IMR-90 (cell line): ENCODE measurements at regions not wholly inside any gene's neighbourhood (a gene's known extent, or its start where the extent isn't known, plus 50 kb on each side); places are given as distances from the start of the nearest gene placed in this dataset.

Source experiments
- ATAC-seq: fragments of 200-7000 bp; cut with Tn5 transposase; 2 replicates; pipeline ENCODE4 v1.9.1; 2020; ENCODE audit warnings: low read depth, mild to moderate bottlenecking, moderate library complexity
- BruUV-seq: library from RNA; stranded (reverse); fragments of 400-500 nt; replicated peaks from 2 replicates; lab custom pipeline; 2021; lab: Mats Ljungman, UMichigan
- CTCF ChIA-PET: fragments of 300-600 bp; formaldehyde crosslinking; extraction: SDS; loops from one replicate; lab custom pipeline; 2021; ENCODE audit warnings: antibody characterized with exemption; lab: Yijun Ruan, JAX
- POLR2A ChIA-PET: fragments of 300-600 bp; sonication (Branson Sonifier 250); formaldehyde crosslinking; loops from one replicate; lab custom pipeline; 2022; ENCODE audit warnings: antibody characterized with exemption; ENCODE audit not compliant: unreplicated experiment; lab: Charles Lee
- DNase-seq: peaks from one replicate; pipeline ENCODE4 v3.0.0; 2013
- H2AFZ ChIP-seq: replicated peaks from 2 replicates; pipeline ENCODE3; 2013; ENCODE audit warnings: low read length, mild to moderate bottlenecking; ENCODE audit not compliant: poor library complexity
- H2AK5ac ChIP-seq: 2 replicates; pipeline ENCODE4 v1.6.1; 2013; ENCODE audit warnings: low read depth, low read length, inconsistent platforms
- H2AK9ac ChIP-seq: replicated peaks from 2 replicates; pipeline ENCODE3; 2013; ENCODE audit warnings: mild to moderate bottlenecking, low read depth, low read length, moderate library complexity; ENCODE audit not compliant: poor library complexity
- H2BK120ac ChIP-seq: 2 replicates; pipeline ENCODE4 v1.6.1; 2013; ENCODE audit warnings: low read depth, low read length, inconsistent platforms
- H2BK15ac ChIP-seq: 3 replicates; pipeline ENCODE4 v1.6.1; 2013; ENCODE audit warnings: low read depth, low read length, inconsistent platforms
- H2BK20ac ChIP-seq: 2 replicates; pipeline ENCODE4 v1.6.1; 2013; ENCODE audit warnings: low read depth, mild to moderate bottlenecking, inconsistent platforms, low read length, moderate library complexity
- H2BK5ac ChIP-seq: 2 replicates; pipeline ENCODE4 v1.6.1; 2013; ENCODE audit warnings: mild to moderate bottlenecking, low read depth, low read length, inconsistent platforms; ENCODE audit not compliant: poor library complexity, severe bottlenecking
- H3K14ac ChIP-seq: replicated peaks from 2 replicates; pipeline ENCODE4 v1.6.1; 2013; ENCODE audit warnings: low read depth, low read length, inconsistent platforms
- H3K18ac ChIP-seq: 2 replicates; pipeline ENCODE4 v1.6.1; 2013; ENCODE audit warnings: low read depth, low read length, control low read depth
- H3K23ac ChIP-seq: 2 replicates; pipeline ENCODE4 v1.6.1; 2013; ENCODE audit warnings: low read depth, low read length, inconsistent platforms
- H3K27ac ChIP-seq: 2 replicates; pipeline ENCODE4 v1.5.1; 2013; ENCODE audit warnings: mild to moderate bottlenecking, control low read depth, low read length; ENCODE audit not compliant: insufficient read depth
- H3K27me3 ChIP-seq: 2 replicates; pipeline ENCODE4 v1.6.1; 2013; ENCODE audit warnings: low read length; ENCODE audit not compliant: control insufficient read depth, insufficient read depth
- H3K36me3 ChIP-seq: 2 replicates; pipeline ENCODE4 v1.6.1; 2013; ENCODE audit warnings: low read length, mixed read lengths; ENCODE audit not compliant: control insufficient read depth, insufficient read depth
- H3K4ac ChIP-seq: 2 replicates; pipeline ENCODE4 v1.6.1; 2013; ENCODE audit warnings: low read depth, low read length, inconsistent platforms
- H3K4me1 ChIP-seq: 2 replicates; pipeline ENCODE4 v1.6.1; 2013; ENCODE audit warnings: low read length, mixed read lengths; ENCODE audit not compliant: control insufficient read depth, insufficient read depth
- H3K4me2 ChIP-seq: 2 replicates; pipeline ENCODE4 v1.6.1; 2013; ENCODE audit warnings: low read depth, mild to moderate bottlenecking, control low read depth, low read length, moderate library complexity
- H3K4me3 ChIP-seq: 2 replicates; pipeline ENCODE4 v1.5.1; 2013; ENCODE audit warnings: low read depth, mild to moderate bottlenecking, control low read depth, low read length, moderate library complexity; ENCODE audit not compliant: insufficient read depth
- H3K56ac ChIP-seq: 2 replicates; pipeline ENCODE4 v1.6.1; 2013; ENCODE audit warnings: low read length, inconsistent platforms; ENCODE audit not compliant: insufficient read depth; ENCODE audit errors: extremely low read depth
- H3K79me1 ChIP-seq, 2 experiments: 2 replicates each; pipeline ENCODE4 v1.6.1; 2013; ENCODE audit warnings: low read length in 2 of 2, inconsistent platforms in 1 of 2, low read depth in 1 of 2
- H3K9ac ChIP-seq: 2 replicates; pipeline ENCODE4 v1.6.1; 2013; ENCODE audit warnings: low read depth, low read length, control low read depth
- H3K9me1 ChIP-seq: 2 replicates; pipeline ENCODE4 v1.6.1; 2013; ENCODE audit warnings: low read length, inconsistent platforms; ENCODE audit not compliant: insufficient read depth
- H3K9me3 ChIP-seq: 2 replicates; pipeline ENCODE4 v1.6.1; 2013; ENCODE audit warnings: low read length; ENCODE audit not compliant: control insufficient read depth, insufficient read depth
- H4K20me1 ChIP-seq: 2 replicates; pipeline ENCODE4 v1.6.1; 2013; ENCODE audit warnings: low read length, inconsistent platforms; ENCODE audit not compliant: insufficient read depth
- H4K5ac ChIP-seq: 2 replicates; pipeline ENCODE4 v1.6.1; 2013; ENCODE audit warnings: mild to moderate bottlenecking, low read depth, low read length, control low read depth
- H4K8ac ChIP-seq, 2 experiments: 2 replicates each; pipeline ENCODE4 v1.6.1; 2013; ENCODE audit warnings: low read depth in 2 of 2, low read length in 2 of 2, control low read depth in 1 of 2, inconsistent platforms in 1 of 2
- H4K91ac ChIP-seq: 2 replicates; pipeline ENCODE4 v1.6.1; 2013; ENCODE audit warnings: low read depth, low read length, inconsistent platforms; ENCODE audit not compliant: insufficient read depth
- BHLHE40 ChIP-seq: fragments of 150-350 bp; IDR thresholded peaks from 2 replicates; pipeline ENCODE4 v1.6.1; 2016; ENCODE audit warnings: mild to moderate bottlenecking, low read depth, low read length
- CEBPB ChIP-seq: IDR thresholded peaks from 2 replicates; pipeline ENCODE4 v1.6.1; 2012; ENCODE audit warnings: low read depth, low read length, improper control_type of control experiment
- CTCF ChIP-seq: conservative IDR thresholded peaks from 2 replicates; pipeline ENCODE4 v1.5.1; 2012; ENCODE audit warnings: mild to moderate bottlenecking, low read depth, low read length, improper control_type of control experiment
- ELK1 ChIP-seq: fragments of 150-350 bp; IDR thresholded peaks from 2 replicates; pipeline ENCODE4 v1.6.1; 2016; ENCODE audit warnings: low read depth, mild to moderate bottlenecking, low read length, moderate library complexity, borderline replicate concordance
- MAFK ChIP-seq: IDR thresholded peaks from 2 replicates; pipeline ENCODE4 v1.6.1; 2012; ENCODE audit warnings: low read depth, low read length, improper control_type of control experiment
- MAZ ChIP-seq: IDR thresholded peaks from 2 replicates; pipeline ENCODE4 v1.6.1; 2012; ENCODE audit warnings: low read depth, mild to moderate bottlenecking, low read length, improper control_type of control experiment, moderate library complexity, borderline replicate concordance
- NFE2L2 ChIP-seq: fragments of 150-350 bp; IDR thresholded peaks from 2 replicates; pipeline ENCODE4 v1.6.1; 2016; ENCODE audit warnings: low read depth, mild to moderate bottlenecking, low read length
- POLR2A ChIP-seq: IDR thresholded peaks from 2 replicates; pipeline ENCODE4 v1.6.1; 2012; ENCODE audit warnings: mild to moderate bottlenecking, low read depth, low read length
- RAD21 ChIP-seq: IDR thresholded peaks from 2 replicates; pipeline ENCODE4 v1.6.1; 2012; ENCODE audit warnings: low read length, improper control_type of control experiment
- RCOR1 ChIP-seq: IDR thresholded peaks from 2 replicates; pipeline ENCODE4 v1.6.1; 2012; ENCODE audit warnings: mild to moderate bottlenecking, low read length, improper control_type of control experiment; ENCODE audit not compliant: insufficient replicate concordance
- RFX5 ChIP-seq: IDR thresholded peaks from 2 replicates; pipeline ENCODE4 v1.8.0; 2012; ENCODE audit warnings: low read depth, mild to moderate bottlenecking, low read length, moderate library complexity
- SMC3 ChIP-seq: fragments of 150-350 bp; IDR thresholded peaks from 2 replicates; pipeline ENCODE4 v1.6.1; 2016; ENCODE audit warnings: low read depth, mild to moderate bottlenecking, antibody characterized with exemption, low read length, moderate library complexity
- USF2 ChIP-seq: fragments of 150-350 bp; IDR thresholded peaks from 2 replicates; pipeline ENCODE4 v1.6.1; 2017; ENCODE audit warnings: mild to moderate bottlenecking, antibody characterized with exemption, low read length, low read depth
- WGBS, 2 experiments: methylation state at CpG; one replicate each; pipeline versions ENCODE4 v1.1.5 to v1.1.7; 2013; ENCODE audit warnings: missing lambda C conversion rate in 2 of 2; ENCODE audit not compliant: insufficient read length in 1 of 2; ENCODE audit errors: extremely low coverage in 2 of 2; 5-methylcytosine and 5-hydroxymethylcytosine counted together
- dilution Hi-C: fragments of 300-500 bp; cut with HindIII; formaldehyde crosslinking; loops from one replicate; pipeline ENCODE4 v1.14.3; 2018; ENCODE audit warnings: low sequenced_read_pairs; ENCODE audit not compliant: unreplicated experiment
- in situ Hi-C: fragments of 300-500 bp; cut with MboI; formaldehyde crosslinking; loops from 3 replicates; pipeline ENCODE4 v1.14.3; 2019; ENCODE audit warnings: low sequenced_read_pairs, inconsistent platforms, mixed read lengths
- intact Hi-C: fragments of 100-400 bp; cut with micrococcal nuclease; formaldehyde crosslinking; loops from 2 replicates; pipeline ENCODE4 v1.10.0; 2022

DNA sequence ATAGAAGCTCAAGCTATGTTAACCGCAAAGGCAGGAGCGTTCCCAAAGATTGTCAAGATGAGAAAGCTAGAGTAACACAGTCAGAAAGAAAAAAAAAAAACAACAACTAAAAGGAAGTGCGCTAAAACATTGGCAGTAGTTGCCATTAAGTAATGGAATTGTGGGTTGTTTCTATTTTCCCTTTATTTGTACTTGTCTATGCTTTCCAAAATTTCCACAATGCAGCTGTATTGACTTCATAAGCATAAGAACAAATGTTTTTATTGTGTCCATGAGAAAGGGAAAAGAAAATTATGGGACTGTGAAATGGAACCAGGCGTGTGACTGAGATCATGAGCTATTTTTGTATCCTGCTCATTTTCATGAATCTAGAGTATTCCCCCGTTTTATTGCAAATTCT lies 153.4 kb downstream of the TMEM114 start:
- Histone ChIP-seq H3K9ac (no peak overlapping the region), H2BK5ac (no peak overlapping the region), H4K8ac (no peak overlapping the region), H2AK9ac (no peak overlapping the region), H2BK20ac (no peak overlapping the region), H2AK5ac (no peak overlapping the region), H3K56ac (no peak overlapping the region), H2BK15ac (no peak overlapping the region), H2AFZ (no peak overlapping the region), H3K4me2 (no peak overlapping the region), H3K36me3 (no peaks in the 10 kb centered on the region), H3K9me3 (peaks cover 23% of the 10 kb centered on the region), H4K20me1 (no peaks in the 10 kb centered on the region), H3K23ac (no peak overlapping the region), H3K4me1 (no peaks in the 10 kb centered on the region), H3K4me3 (no peak overlapping the region), H4K5ac (no peak overlapping the region), H4K91ac (no peak overlapping the region), H3K18ac (no peak overlapping the region), H3K9me1 (no peaks in the 10 kb centered on the region), H3K27me3 (no peaks in the 10 kb centered on the region), H2BK120ac (no peak overlapping the region), H3K79me1 (no peaks in the 10 kb centered on the region), H3K4ac (no peak overlapping the region), H3K14ac (no peak overlapping the region), H3K27ac (no peak overlapping the region)
- intact Hi-C loops (loop anchor here (10.0 kb wide), 1 partner anchor 498 kb away; no protein-coding TSS in a partner anchor), in situ Hi-C loops (no loop called here), dilution Hi-C loops (no loop called here)
- no TSS peak for BruUV-seq
- no peak for DNase-seq
- WGBS, 2 experiments = no CpG with 5 or more reads among the region's 5 CpGs
- ChIA-PET POLR2A (no interaction called here), CTCF (no interaction called here)
- no peak for TF ChIP-seq POLR2A
- TF ChIP-seq RCOR1 = no peak
- no peak for TF ChIP-seq ELK1
- no peak for TF ChIP-seq MAZ
- no peak for TF ChIP-seq BHLHE40
- no peak for TF ChIP-seq SMC3
- TF ChIP-seq NFE2L2 = no peak
- no peak for TF ChIP-seq USF2
- TF ChIP-seq RFX5 = no peak
- no peak for TF ChIP-seq CTCF
- TF ChIP-seq MAFK = no peak
- TF ChIP-seq RAD21 = no peak
- TF ChIP-seq CEBPB = no peak
- ATAC-seq = no peak
